Muscle layer of colon (tissue), 2 donors: ENCODE measurements at regions not wholly inside any gene's neighbourhood (a gene's known extent, or its start where the extent isn't known, plus 50 kb on each side); places are given as distances from the start of the nearest gene placed in this dataset.
"Not testable (repeated sequence)": the region's sequence is repeated elsewhere in the genome, so short reads cannot be mapped to it uniquely, and the experiment has no call there.

Experiments
- H3K27ac ChIP-seq: one replicate; pipeline ENCODE4 v1.7.0; 2013; ENCODE audit warnings: low read depth, mild to moderate bottlenecking, low read length, moderate library complexity
- H3K27me3 ChIP-seq, 2 donors: one replicate each; pipeline ENCODE4 v1.7.0; 2013; ENCODE audit warnings: low read length in 2 of 2, mild to moderate bottlenecking in 2 of 2; ENCODE audit not compliant: insufficient read depth in 2 of 2, control insufficient read depth in 1 of 2
- H3K36me3 ChIP-seq: one replicate; pipeline ENCODE4 v1.7.0; 2013; ENCODE audit warnings: mild to moderate bottlenecking, low read length; ENCODE audit not compliant: insufficient read depth
- H3K4me1 ChIP-seq: one replicate; pipeline ENCODE4 v1.7.0; 2013; ENCODE audit warnings: mild to moderate bottlenecking, low read length; ENCODE audit not compliant: insufficient read depth
- H3K4me3 ChIP-seq, 2 donors: one replicate each; pipeline ENCODE4 v1.7.0; 2013; ENCODE audit warnings: low read length in 2 of 2, low read depth in 1 of 2, mild to moderate bottlenecking in 1 of 2, moderate library complexity in 1 of 2
- H3K9ac ChIP-seq: one replicate; pipeline ENCODE4 v1.7.0; 2013; ENCODE audit warnings: low read length
- H3K9me3 ChIP-seq: one replicate; pipeline ENCODE4 v1.7.0; 2013; ENCODE audit warnings: mild to moderate bottlenecking, low read length
- donor health status: abdominal sarcoma.
- donor health status: Adenocarcinoma of cecum.

DNA sequence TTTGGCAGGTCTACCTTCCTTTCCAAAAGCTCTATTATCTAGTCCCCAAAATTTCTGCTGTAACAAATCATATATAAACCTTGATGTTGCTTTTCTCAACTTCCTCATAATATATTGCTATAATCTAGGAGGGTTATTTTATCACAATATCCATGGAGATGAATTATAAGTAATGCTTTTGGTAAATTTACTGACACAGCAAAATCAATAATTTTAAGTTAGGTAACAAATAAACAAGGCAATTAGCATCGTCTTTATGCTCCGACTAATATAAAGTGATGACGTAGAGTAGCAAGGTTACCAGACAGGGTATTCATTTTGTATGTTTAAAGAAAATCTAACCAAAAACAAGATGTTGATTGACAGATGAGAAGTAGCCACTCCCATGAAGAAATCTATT is 132.3 kb upstream of the ST8SIA4 start:
- no peaks in the 10 kb centered on the region for H3K9me3 ChIP-seq
- no peaks in the 10 kb centered on the region for H3K36me3 ChIP-seq
- no peaks in the 10 kb centered on the region for H3K27me3 ChIP-seq
- no peaks in the 10 kb centered on the region for H3K4me1 ChIP-seq
- H3K4me3 ChIP-seq: no peak overlapping the region
- H3K27ac ChIP-seq: no peak overlapping the region
- no peak overlapping the region for H3K9ac ChIP-seq

GRCh38 chr5:101024299-101024698 is 121.2 kb upstream of the ST8SIA4 start:
- H3K27ac ChIP-seq: no peak overlapping the region
- no peaks in the 10 kb centered on the region for H3K36me3 ChIP-seq
- H3K4me1 ChIP-seq: no peaks in the 10 kb centered on the region
- no peaks in the 10 kb centered on the region for H3K27me3 ChIP-seq
- H3K9ac ChIP-seq: no peak overlapping the region
- H3K9me3 ChIP-seq: no peaks in the 10 kb centered on the region
- no peak overlapping the region for H3K4me3 ChIP-seq

GRCh38 chr5:101018299-101018698 is 115.2 kb upstream of the ST8SIA4 start:
- H3K27me3 ChIP-seq: no peaks in the 10 kb centered on the region
- H3K9ac ChIP-seq: no peak overlapping the region
- H3K4me3 ChIP-seq: no peak overlapping the region
- no peak overlapping the region for H3K27ac ChIP-seq
- H3K4me1 ChIP-seq: no peaks in the 10 kb centered on the region
- H3K9me3 ChIP-seq: no peaks in the 10 kb centered on the region
- no peaks in the 10 kb centered on the region for H3K36me3 ChIP-seq

GRCh38 chr5:101012880-101013279 is 109.8 kb upstream of the ST8SIA4 start:
- no peak overlapping the region for H3K4me3 ChIP-seq

DNA sequence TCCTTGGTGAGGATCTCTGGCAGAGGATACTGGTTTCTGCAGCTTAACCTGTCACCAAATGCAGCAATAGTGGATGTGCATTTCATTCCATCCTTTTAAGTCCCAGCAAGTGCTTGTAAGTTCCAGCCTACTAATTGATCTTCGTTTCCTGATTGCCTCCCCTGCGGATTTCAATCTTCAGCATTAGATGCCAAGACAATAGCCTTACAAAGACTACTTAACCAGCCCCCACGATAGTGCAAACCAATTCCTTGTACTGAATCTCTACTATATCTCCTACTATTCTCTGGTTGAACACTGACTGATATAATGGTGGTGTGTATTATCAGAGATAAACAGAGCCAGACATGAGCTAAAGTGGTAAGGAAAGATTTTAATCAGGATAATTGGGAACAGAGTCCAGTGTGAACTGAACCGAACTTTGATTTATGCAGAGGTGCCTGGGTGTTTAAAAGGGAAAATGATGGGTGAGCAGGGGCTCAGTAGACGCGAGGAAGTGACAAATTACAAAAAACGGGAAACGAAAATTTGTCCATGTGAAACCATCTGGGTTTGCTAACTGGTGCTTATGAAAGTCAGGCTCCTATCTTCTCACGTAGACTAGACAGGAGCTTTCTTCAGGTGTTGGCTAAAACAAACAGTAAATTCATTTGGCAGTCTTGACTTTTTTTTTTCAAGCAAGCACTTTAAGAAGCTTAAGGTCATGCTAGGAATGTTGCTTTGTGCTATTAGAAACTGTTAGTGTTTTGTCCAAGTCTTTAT is 106.9 kb upstream of the ST8SIA4 start:
- Histone ChIP-seq H3K27ac (no peak overlapping the region), H3K36me3 (no peaks in the 10 kb centered on the region), H3K4me3 (no peak overlapping the region), H3K4me1 (no peaks in the 10 kb centered on the region), H3K9ac (no peak overlapping the region), H3K9me3 (no peaks in the 10 kb centered on the region), H3K27me3 (no peaks in the 10 kb centered on the region)

More at GRCh38 chr5:101012880-101013279, 109.8 kb upstream of the ST8SIA4 start:
- Histone ChIP-seq H3K27me3 (no peaks in the 10 kb centered on the region), H3K4me1 (no peaks in the 10 kb centered on the region), H3K36me3 (no peaks in the 10 kb centered on the region), H3K9me3 (no peaks in the 10 kb centered on the region), H3K27ac (no peak overlapping the region), H3K9ac (no peak overlapping the region)

DNA sequence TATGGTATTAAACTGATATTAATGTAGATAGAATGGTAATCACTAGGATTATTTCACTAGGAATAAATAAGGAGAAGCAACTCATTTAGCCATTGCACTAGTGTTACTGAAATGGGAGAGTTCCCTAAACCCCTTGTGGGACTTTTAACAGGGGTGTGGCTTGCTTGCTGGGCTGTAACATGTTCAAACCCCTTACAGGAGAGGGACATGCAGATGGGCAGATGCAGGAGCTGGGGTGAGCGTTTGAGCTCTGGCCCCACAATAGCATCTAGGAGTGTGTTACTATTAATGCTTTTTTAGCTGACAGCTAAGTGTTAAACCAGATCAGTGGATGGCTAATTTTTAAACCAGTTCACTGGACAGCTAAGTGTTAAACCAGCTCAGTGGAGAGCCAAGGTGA is 89.3 kb upstream of the ST8SIA4 start:
- Histone ChIP-seq H3K27ac (no peak overlapping the region), H3K9me3 (no peaks in the 10 kb centered on the region), H3K4me1 (no peaks in the 10 kb centered on the region), H3K27me3 (no peaks in the 10 kb centered on the region), H3K9ac (no peak overlapping the region), H3K36me3 (no peaks in the 10 kb centered on the region), H3K4me3 (no peak overlapping the region)

DNA sequence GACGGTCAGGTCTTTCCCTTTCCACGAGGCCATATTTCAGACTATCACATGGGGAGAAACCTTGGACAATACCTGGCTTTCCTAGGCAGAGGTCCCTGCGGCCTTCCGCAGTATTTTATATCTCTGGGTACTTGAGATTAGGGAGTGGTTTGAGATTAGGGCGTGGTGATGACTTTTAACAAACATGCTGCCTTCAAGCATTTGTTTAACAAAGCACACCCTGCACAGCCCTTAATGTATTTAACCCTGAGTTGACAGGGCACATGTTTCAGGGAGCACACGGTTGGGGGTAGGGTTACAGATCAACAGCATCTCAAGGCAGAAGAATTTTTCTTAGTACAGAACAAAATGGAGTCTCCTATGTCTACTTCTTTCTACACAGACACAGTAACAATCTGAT is 80.5 kb upstream of the ST8SIA4 start:
- H3K36me3 ChIP-seq, H3K4me1 ChIP-seq, H3K9me3 ChIP-seq, H3K9ac ChIP-seq, H3K27ac ChIP-seq, H3K4me3 ChIP-seq, H3K27me3 ChIP-seq: not testable (repeated sequence)

DNA sequence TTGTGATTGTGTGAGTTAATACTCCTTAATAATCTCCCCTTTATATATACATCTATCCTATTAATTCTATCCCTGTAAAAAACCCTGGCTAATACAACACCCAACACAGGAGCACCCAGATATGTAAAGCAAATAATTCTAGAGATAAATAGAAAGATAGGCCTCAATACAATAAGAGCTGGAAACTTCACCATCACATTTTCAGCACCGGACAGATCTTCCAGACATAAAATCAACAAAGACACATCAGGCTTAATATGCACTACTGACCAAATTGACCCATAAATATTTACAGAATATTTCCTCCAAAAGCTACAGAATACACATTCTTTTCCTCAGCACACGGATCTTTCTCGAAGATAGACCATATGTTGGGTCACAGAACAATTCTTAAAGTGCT is 71.0 kb upstream of the ST8SIA4 start:
- H3K27ac ChIP-seq: no peak overlapping the region
- H3K4me1 ChIP-seq: no peaks in the 10 kb centered on the region
- H3K9ac ChIP-seq: no peak overlapping the region
- H3K36me3 ChIP-seq: no peaks in the 10 kb centered on the region
- no peaks in the 10 kb centered on the region for H3K27me3 ChIP-seq
- H3K9me3 ChIP-seq: no peaks in the 10 kb centered on the region
- H3K4me3 ChIP-seq: no peak overlapping the region

DNA sequence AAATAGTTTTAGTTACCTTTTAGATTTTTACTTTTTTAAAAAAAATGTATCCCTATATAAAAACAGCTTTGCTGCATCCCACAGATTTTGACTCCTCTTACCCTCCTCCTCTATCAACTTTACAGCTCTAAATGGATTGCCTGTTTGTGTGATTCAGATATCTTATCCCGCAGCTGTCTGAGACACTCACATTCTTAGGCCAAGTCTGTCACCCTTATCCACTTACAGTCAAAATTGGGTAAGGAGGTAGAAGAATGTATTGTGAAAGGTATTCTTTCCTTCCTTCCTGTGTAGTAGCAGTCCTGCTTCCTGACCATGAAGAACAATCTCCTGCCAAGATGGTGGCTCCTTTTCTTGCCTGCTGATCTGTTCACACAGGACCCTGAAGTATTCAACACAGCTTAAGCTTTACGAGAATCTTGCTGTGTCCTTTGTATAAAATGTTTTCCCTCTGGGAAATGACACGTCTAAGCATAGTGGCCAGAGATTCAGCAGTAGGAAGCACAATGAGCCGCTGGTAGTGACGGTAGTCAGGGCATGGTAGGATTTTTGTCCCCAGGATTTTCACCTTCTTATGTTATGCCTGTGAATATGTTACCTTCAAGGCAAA is 67.7 kb upstream of the ST8SIA4 start:
- H3K9me3 ChIP-seq: no peaks in the 10 kb centered on the region
- H3K4me3 ChIP-seq: no peak overlapping the region
- H3K36me3 ChIP-seq: no peaks in the 10 kb centered on the region
- H3K4me1 ChIP-seq: no peaks in the 10 kb centered on the region
- H3K27ac ChIP-seq: no peak overlapping the region
- no peaks in the 10 kb centered on the region for H3K27me3 ChIP-seq
- H3K9ac ChIP-seq: no peak overlapping the region

- H3K9me3 ChIP-seq: no peaks in the 10 kb centered on the region
- H3K9ac ChIP-seq: no peak overlapping the region
- no peak overlapping the region for H3K4me3 ChIP-seq
- H3K27ac ChIP-seq: no peak overlapping the region
- no peaks in the 10 kb centered on the region for H3K27me3 ChIP-seq
- H3K36me3 ChIP-seq: no peaks in the 10 kb centered on the region
- H3K4me1 ChIP-seq: no peaks in the 10 kb centered on the region
Observed at GRCh38 chr5:100965291-100965690, 62.2 kb upstream of the ST8SIA4 start.
